ENCODE measurements at regions not wholly inside any gene's neighbourhood (a gene's known extent, or its start where the extent isn't known, plus 50 kb on each side); places are given as distances from the start of the nearest gene placed in this dataset.

DNA sequence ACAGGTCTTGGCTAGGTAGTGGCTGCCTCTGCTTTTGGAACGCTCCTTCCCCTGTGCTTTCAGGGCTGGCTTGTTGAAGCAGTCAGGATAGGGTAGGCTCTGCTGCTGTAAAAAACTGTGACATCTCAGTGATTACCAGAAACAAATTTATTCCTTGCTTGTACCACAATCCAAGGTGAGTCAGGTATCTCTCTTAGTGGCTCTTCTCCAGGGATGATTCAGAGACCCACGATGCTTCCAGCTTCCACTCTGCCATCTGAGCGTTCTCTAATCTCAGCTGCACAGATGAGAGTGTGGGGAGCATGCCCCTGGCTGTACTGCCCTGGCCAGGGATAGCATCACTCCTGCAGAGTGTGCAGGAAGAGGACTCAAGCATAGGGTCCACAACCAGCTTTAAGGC, 174.9 kb downstream of the VAPA start:
- TF ChIP-seq, protein P1, sequence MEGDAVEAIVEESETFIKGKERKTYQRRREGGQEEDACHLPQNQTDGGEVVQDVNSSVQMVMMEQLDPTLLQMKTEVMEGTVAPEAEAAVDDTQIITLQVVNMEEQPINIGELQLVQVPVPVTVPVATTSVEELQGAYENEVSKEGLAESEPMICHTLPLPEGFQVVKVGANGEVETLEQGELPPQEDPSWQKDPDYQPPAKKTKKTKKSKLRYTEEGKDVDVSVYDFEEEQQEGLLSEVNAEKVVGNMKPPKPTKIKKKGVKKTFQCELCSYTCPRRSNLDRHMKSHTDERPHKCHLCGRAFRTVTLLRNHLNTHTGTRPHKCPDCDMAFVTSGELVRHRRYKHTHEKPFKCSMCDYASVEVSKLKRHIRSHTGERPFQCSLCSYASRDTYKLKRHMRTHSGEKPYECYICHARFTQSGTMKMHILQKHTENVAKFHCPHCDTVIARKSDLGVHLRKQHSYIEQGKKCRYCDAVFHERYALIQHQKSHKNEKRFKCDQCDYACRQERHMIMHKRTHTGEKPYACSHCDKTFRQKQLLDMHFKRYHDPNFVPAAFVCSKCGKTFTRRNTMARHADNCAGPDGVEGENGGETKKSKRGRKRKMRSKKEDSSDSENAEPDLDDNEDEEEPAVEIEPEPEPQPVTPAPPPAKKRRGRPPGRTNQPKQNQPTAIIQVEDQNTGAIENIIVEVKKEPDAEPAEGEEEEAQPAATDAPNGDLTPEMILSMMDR (IDR thresholded peaks at IDR 0.05): no peak
- DNase-seq (ENCODE audit: low spot score): no peak

DNA sequence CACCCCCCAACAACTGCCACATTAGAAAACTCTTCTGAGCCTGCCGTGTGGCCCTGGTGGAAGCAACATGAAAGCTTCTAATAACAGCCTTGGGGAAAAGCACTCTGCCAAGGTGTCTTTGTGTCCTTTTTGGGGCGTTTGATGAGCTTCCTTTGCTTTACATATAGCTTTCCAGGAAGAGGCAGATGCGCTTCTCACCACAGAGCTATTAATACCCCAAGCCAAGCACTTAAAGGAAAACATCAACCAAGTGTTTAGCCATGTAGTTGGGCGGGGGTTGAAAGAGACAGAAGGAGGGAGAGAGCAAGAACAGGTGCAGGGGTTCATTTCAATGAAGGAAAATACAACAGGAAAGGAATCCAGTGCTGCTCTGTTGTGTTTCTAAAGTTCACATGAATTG, 176.1 kb downstream of the VAPA start:
- no peak for DNase-seq (ENCODE audit: low spot score)

More for the DNA sequence above, 174.9 kb downstream of the VAPA start:
- no peak overlapping the region for H3K4me3 ChIP-seq
- no peak overlapping the region for H3K27ac ChIP-seq

DNA sequence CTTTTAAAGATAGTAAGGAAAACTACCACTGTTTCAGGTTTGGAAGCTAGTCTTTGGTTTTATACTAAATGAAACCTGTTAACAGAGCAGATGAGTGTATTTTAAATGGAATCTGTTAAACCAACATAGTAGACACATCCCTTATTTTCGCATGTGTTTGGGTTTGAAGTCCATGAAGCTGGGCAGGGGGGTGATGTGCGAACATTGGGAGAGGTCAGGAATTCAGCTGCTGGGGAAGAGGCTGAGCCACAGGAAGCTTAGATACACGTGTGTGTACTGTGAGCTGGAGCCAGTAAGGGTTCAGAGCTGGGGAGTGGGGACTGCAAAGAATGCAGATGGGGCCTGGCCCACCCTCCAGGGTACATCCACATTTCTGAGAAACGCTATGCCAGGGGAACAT, 176.9 kb downstream of the VAPA start:
- TF ChIP-seq, protein P1 (IDR thresholded peaks at IDR 0.05): no peak
- no peak overlapping the region for H3K4me3 ChIP-seq
- DNase-seq (ENCODE audit: low spot score): no peak
- no peak overlapping the region for H3K27ac ChIP-seq

More for the DNA sequence above, 176.1 kb downstream of the VAPA start:
- TF ChIP-seq, protein P1 (IDR thresholded peaks at IDR 0.05): no peak
- no peak overlapping the region for H3K4me3 ChIP-seq
- no peak overlapping the region for H3K27ac ChIP-seq

DNA sequence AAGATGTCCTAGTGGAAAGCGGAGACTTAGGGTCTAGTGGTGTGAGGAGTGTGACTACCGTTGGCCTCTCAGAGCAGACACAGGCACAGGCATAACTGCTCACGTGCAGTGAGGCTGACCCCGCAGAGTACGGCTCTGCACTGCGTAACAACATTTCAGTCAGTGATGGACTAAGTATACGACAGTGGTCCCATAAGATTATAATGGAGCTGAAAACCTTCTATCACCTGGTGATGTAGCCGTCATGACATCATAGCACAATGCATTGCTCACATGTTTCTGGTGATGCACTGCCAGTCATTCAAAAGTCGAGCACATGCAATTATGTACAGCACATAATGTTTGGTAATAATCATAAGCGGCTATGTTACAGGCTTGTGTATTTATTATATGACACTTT, 179.6 kb downstream of the VAPA start:
- DNase-seq (ENCODE audit: low spot score): no peak
- Histone ChIP-seq H3K4me3 (no peak overlapping the region), H3K27ac (no peak overlapping the region)
- TF ChIP-seq, protein P1 (IDR thresholded peaks at IDR 0.05): no peak

DNA sequence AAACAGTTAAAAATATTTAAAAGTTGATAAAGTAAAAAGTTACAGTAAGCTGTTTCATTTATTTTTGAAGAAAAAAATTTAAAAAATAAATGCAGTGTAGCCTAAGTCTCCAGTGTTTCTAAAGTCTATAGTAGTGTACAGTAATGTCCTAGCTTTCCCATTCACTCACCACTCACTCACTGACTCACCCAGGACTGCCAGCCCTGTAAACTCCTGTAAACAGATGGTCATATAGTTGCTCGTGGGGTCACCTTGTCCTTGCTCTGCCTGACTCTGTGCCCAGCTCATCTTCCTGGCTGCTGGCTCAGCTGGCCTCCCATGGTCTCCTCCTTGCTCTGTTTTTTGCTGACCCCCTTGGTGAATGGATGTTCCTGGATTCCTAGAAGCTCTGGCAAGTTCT, 180.3 kb downstream of the VAPA start:
- H3K27ac ChIP-seq: no peak overlapping the region
- TF ChIP-seq, protein P1 (IDR thresholded peaks at IDR 0.05): no peak

DNA sequence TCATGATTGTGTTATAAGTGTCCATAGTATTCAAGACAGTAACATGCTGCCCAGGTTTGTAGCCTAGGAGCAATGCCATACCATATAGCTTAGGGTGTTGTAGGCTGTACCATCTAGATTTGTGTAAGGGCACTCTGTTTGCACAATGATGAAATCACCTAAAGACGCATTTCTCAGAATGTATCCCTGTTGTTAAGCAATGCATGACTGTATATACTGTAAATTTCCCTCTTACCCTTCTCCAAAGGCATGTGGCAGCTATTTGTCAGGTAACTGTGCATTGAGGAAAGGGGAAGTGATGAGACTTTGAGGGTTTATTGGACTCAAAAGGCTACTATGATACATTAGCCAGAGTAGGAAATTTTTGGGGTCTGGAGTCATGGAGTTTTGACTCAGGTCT, 180.8 kb downstream of the VAPA start:
- no peak for DNase-seq (ENCODE audit: low spot score)
- TF ChIP-seq, protein P1 (IDR thresholded peaks at IDR 0.05): no peak
- Histone ChIP-seq H3K27ac (no peak overlapping the region), H3K4me3 (no peak overlapping the region)

More for the DNA sequence above, 180.3 kb downstream of the VAPA start:
- DNase-seq (ENCODE audit: low spot score): no peak
- H3K4me3 ChIP-seq: no peak overlapping the region

DNA sequence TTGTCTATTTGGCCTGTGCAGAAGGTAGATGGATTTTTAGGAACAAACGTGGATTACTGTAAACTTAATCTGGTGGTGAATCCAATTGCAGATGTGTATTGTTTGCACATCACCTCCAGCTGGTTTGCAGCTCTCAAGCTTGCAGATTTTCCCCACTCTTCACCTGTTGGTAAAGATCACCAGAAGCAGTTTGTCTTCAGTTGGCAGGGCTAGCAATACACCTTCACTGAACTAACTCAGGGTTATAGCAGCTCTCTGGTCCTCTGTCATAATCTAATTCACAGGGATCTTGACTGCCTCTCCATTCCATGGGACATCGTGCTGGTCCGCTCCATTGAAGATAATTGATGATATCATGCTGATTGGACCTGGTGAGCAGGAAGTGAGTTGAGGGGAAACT, 181.5 kb downstream of the VAPA start:
- TF ChIP-seq, protein P1 (IDR thresholded peaks at IDR 0.05): no peak
- DNase-seq (ENCODE audit: low spot score): no peak
- H3K4me3 ChIP-seq: no peak overlapping the region
- no peak overlapping the region for H3K27ac ChIP-seq
